ENCODE measurements at regions not wholly inside any gene's neighbourhood (a gene's known extent, or its start where the extent isn't known, plus 50 kb on each side); places are given as distances from the start of the nearest gene placed in this dataset.
"Not testable (repeated sequence)": the region's sequence is repeated elsewhere in the genome, so short reads cannot be mapped to it uniquely, and the experiment has no call there.

- TF ChIP-seq POLR2A (IDR thresholded peaks at IDR 0.05; ENCODE audit: low read length) (no peak), GATA1 (IDR thresholded peaks at IDR 0.05; ENCODE audit: low read depth, low read length) (no peak)
- DNase-seq, result no peak
Observed at GRCh38 chr21:9758141-9758540, 763.2 kb upstream of the TPTE start.

- no peak for DNase-seq
- no peak for TF ChIP-seq POLR2A (IDR thresholded peaks at IDR 0.05; ENCODE audit: low read length)
- TF ChIP-seq GATA1 (IDR thresholded peaks at IDR 0.05; ENCODE audit: low read depth, low read length), result no peak
Observed at GRCh38 chr21:9758888-9759287, 762.5 kb upstream of the TPTE start.

DNA sequence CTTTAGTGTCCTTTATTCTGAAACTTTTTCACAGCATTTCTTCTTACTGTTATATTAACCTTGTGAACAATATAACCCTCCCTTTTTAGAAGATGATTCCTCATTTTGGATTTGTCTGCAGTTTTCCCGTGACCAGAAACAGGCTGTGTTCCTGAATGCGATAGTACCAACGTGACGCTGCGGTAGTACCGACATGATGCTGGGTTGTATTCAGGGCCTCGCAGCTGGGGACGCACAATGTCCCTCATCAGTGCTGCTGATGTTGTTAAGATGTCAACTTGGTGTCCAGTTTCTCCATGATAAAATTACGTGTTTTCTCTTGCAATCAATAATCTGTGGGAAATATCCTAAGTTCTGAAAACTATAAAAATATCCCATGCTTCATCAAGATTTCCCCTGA lies 761.4 kb upstream of the TPTE start:
- DNase-seq, result no peak
- TF ChIP-seq GATA1 (IDR thresholded peaks at IDR 0.05; ENCODE audit: low read depth, low read length) (no peak), POLR2A (IDR thresholded peaks at IDR 0.05; ENCODE audit: low read length) (no peak)

- TF ChIP-seq POLR2A (IDR thresholded peaks at IDR 0.05; ENCODE audit: low read length) (no peak), GATA1 (IDR thresholded peaks at IDR 0.05; ENCODE audit: low read depth, low read length) (peak; percentile 9)
- no peak for DNase-seq
Observed at GRCh38 chr21:9760398-9761074, 760.8 kb upstream of the TPTE start.

DNA sequence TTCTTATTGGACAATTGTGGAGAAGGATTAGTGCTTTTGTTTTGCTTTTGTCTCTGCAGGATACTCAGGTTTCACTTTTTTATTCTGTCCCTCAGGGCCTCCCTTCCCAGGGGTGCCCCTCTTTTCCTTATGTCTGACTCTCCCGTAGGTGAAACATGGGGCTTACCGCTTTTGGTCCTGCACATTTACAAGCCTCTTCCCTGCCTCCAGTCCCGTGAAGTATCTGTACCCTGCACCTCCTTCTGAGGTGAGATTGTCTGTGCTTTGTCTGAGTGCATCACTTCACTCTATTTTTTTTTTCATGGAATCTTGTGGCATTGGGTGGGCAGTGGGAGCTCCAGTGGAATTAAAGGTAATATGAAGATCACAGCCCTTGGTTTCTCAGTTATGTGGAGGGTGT lies 758.1 kb upstream of the TPTE start:
- TF ChIP-seq GATA1 (IDR thresholded peaks at IDR 0.05; ENCODE audit: low read depth, low read length) (no peak), POLR2A (IDR thresholded peaks at IDR 0.05; ENCODE audit: low read length) (no peak)

DNA sequence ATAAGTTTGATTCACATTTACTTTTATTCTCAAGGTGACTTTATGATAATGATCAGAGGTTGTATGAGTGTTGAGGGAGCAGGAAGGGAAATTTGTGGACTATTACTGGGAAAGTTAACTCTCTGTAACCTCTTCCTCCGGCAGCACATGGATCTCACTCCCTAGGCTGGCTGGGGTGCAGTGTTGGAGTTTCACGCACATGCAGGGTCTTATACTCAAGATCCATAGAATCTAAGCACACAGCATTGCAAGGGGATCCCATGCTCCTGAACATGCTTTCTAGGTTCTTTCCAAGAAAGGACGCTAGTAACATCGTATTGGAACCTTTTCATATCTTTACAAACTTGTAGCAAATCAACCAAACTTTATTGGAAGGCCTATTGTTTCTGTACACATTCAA lies 757.6 kb upstream of the TPTE start:
- no peak for DNase-seq
- no peak for TF ChIP-seq POLR2A (IDR thresholded peaks at IDR 0.05; ENCODE audit: low read length)

More for the DNA sequence above, 758.1 kb upstream of the TPTE start:
- DNase-seq, result no peak

DNA sequence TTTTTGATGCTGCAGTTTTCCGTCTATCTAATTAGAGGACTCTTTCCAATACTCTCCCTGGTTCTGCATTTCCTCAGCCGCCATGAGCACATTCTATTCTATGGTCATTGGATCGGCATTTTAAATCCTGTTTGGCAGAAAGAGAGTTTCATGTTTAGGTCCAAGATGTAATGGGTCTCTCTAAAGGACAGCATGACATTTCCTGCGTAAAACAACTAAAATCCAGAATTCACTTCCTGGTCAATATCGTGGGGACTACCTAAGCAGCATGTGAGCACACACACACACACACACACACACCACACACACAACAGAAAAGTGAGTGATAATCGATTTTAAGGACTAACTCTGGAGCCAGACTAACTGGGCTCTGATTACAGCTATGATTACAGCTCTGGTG lies 757.1 kb upstream of the TPTE start:
- DNase-seq, result not testable (repeated sequence)

DNA sequence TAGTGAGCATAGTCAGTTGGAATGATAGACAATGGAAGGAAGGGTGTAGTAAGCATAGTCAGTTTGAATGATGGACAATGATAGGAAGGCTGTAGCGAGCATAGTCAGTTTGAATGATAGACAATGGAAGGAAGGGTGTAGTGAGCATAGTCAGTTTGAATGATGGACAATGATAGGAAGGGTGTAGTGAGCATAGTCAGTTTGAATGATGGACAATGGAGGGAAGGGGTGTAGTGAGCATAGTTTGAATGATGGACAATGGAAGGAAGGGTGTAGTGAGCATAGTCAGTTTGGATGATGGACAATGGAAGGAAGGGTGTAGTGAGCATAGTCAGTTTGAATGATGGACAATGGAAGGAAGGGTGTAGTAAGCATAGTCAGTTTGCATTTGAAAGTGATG lies 755.8 kb upstream of the TPTE start:
- DNase-seq, result not testable (repeated sequence)

- not testable (repeated sequence) for DNase-seq
Observed at GRCh38 chr21:9766890-9767591, 754.3 kb upstream of the TPTE start.

GRCh38 chr21:9767592-9768375 lies 753.6 kb upstream of the TPTE start:
- no peak for TF ChIP-seq GATA1 (IDR thresholded peaks at IDR 0.05; ENCODE audit: low read depth, low read length)
- TF ChIP-seq POLR2A (IDR thresholded peaks at IDR 0.05; ENCODE audit: low read length), result no peak
- no peak for DNase-seq

DNA sequence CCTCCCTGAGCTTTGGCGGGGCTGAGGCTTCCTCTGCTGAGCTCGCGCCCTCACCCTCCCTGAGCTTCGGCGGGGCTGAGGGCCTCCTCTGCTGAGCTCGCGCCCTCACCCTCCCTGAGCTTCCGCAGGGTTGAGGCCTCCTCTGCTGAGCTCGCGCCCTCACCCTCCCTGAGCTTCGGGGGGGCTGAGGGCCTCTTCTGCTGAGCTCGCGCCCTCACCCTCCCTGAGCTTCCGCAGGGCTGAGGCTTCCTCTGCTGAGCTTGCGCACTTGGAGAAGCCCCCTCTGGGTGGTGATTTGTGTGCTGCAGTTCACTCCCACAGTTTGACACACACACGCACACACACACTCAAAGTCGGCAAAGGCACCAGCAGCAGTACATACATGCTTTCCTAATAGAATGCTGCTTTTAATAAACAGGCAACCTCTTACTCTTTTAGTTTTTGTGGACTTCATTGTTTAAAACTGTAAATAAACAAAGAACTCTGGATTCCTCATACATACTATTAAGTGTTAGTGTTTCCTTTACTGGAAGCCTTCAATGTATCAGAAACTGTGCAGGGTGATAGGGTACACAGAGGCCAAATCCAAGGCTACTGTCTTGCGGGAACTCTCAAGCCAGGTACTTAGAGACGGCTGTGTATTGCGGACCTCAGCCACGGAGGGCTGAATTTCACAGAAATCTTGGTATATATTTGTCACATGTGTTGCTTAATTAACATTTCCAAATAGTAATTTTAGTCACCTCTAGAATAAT lies 752.8 kb upstream of the TPTE start:
- not testable (repeated sequence) for DNase-seq

GRCh38 chr21:9769131-9769498 lies 752.3 kb upstream of the TPTE start:
- DNase-seq, result not testable (repeated sequence)

- not testable (repeated sequence) for DNase-seq
Observed at GRCh38 chr21:9769718-9770690, 751.4 kb upstream of the TPTE start.

DNA sequence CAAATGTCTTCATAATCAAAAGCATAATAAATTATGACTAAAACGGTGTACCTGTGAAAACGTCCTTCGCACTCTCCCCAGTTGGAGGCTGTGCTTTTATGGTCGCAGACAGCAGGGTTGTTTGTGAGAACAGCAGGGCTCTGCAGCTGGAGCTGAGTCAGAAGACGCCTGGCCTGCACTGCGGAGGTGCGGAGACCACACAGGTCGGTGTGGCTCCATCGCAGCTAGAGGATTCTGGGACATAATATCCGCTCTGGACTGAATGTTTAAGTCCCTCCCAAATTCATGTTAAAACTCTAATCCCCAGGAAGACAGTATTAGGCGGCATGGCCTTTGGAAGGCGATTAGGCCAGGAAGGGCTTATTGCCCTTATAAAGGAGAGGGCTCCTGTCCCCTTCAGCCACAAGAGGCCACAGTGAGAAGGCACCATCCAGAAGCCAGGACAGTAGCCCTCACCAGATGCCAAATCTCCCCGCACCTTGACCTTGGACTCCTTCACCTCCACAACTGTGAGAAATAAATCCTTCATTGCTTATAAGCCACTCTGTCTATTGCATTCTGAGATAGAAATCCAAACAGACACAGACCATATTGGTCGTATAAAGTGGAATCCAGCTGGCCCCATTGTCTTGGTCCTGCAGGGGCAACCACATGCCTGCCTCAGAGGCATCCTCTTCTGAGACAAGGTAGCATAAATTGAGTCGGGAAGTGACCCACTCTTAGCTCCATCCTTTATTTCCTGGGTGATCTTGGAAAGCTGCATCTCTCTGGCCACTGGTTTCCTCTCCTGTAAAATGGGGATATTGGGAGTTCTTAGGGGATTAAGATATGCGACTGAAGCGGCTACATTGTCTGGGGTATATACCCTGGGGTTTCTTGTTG lies 749.7 kb upstream of the TPTE start:
- DNase-seq, result not testable (repeated sequence)
